Neuronal stem cell (in vitro differentiated cells): ENCODE measurements at regions not wholly inside any gene's neighbourhood (a gene's known extent, or its start where the extent isn't known, plus 50 kb on each side); places are given as distances from the start of the nearest gene placed in this dataset.

ENCODE experiments used
- DNase-seq: peaks from one replicate; pipeline ENCODE4 v3.0.0-alpha.2; 2013; ENCODE audit warnings: low spot score
- H2AFZ ChIP-seq: one replicate; pipeline ENCODE4 v1.6.1; 2013; ENCODE audit warnings: mild to moderate bottlenecking, low read length, inconsistent platforms
- H2AK5ac ChIP-seq: 2 replicates; pipeline ENCODE4 v1.6.1; 2013; ENCODE audit warnings: low read depth, mild to moderate bottlenecking, inconsistent platforms, low read length, moderate library complexity, mixed read lengths
- H2BK120ac ChIP-seq: 2 replicates; pipeline ENCODE4 v1.6.1; 2013; ENCODE audit warnings: low read depth, mild to moderate bottlenecking, inconsistent platforms, low read length, moderate library complexity, mixed read lengths
- H2BK12ac ChIP-seq: one replicate; pipeline ENCODE4 v1.6.1; 2013; ENCODE audit warnings: low read length, inconsistent platforms
- H2BK15ac ChIP-seq: 2 replicates; pipeline ENCODE4 v1.6.1; 2013; ENCODE audit warnings: mild to moderate bottlenecking, low read length, inconsistent platforms, mixed read lengths
- H2BK5ac ChIP-seq: one replicate; pipeline ENCODE4 v1.6.1; 2013; ENCODE audit warnings: inconsistent platforms, mild to moderate bottlenecking, low read length, moderate library complexity
- H3K14ac ChIP-seq: one replicate; pipeline ENCODE4 v1.6.1; 2013; ENCODE audit warnings: low read length, inconsistent platforms
- H3K18ac ChIP-seq: 2 replicates; pipeline ENCODE4 v1.6.1; 2013; ENCODE audit warnings: low read length, inconsistent platforms
- H3K23ac ChIP-seq: 2 replicates; pipeline ENCODE4 v1.6.1; 2013; ENCODE audit warnings: low read depth, mild to moderate bottlenecking, mixed read lengths, low read length, inconsistent platforms; ENCODE audit not compliant: poor library complexity
- H3K27ac ChIP-seq: replicated peaks from 3 replicates; pipeline ENCODE4 v1.5.1; 2013; ENCODE audit warnings: low read length, inconsistent platforms
- H3K27me3 ChIP-seq, 3 experiments: 2 replicates each; pipeline ENCODE4 v1.6.1; 2013; ENCODE audit warnings: low read length in 3 of 3, mild to moderate bottlenecking in 2 of 3, inconsistent platforms in 1 of 3, low read depth in 1 of 3, mixed read lengths in 1 of 3, moderate library complexity in 1 of 3; ENCODE audit not compliant: control insufficient read depth in 3 of 3, insufficient read depth in 3 of 3
- H3K36me3 ChIP-seq, 2 donors: replicated peaks in 1 of 2; 2 replicates each; pipeline ENCODE4 v1.6.1; 2013; ENCODE audit warnings: low read length in 2 of 2; ENCODE audit not compliant: control insufficient read depth in 2 of 2, insufficient read depth in 2 of 2
- H3K4ac ChIP-seq: 2 replicates; pipeline ENCODE4 v1.6.1; 2013; ENCODE audit warnings: inconsistent platforms, mild to moderate bottlenecking, low read length, moderate library complexity
- H3K4me1 ChIP-seq, 2 donors: 1 replicate in 1 of 2; 2 replicates in 1 of 2; pipeline ENCODE4 v1.6.1; 2013; ENCODE audit warnings: low read length in 2 of 2, low read depth in 1 of 2; ENCODE audit not compliant: control insufficient read depth in 2 of 2, insufficient read depth in 1 of 2
- H3K4me2 ChIP-seq: one replicate; pipeline ENCODE4 v1.6.1; 2013; ENCODE audit warnings: mild to moderate bottlenecking, low read length, inconsistent platforms; ENCODE audit not compliant: insufficient read depth, poor library complexity, severe bottlenecking
- H3K4me3 ChIP-seq, 2 donors: 2 replicates each; pipeline ENCODE4 v1.5.1; 2013; ENCODE audit warnings: low read length in 2 of 2, mild to moderate bottlenecking in 2 of 2, inconsistent platforms in 1 of 2, moderate library complexity in 1 of 2
- H3K79me1 ChIP-seq: one replicate; pipeline ENCODE4 v1.6.1; 2013; ENCODE audit warnings: low read depth, mild to moderate bottlenecking, inconsistent platforms, low read length, moderate library complexity
- H3K9ac ChIP-seq: one replicate; pipeline ENCODE4 v1.6.1; 2013; ENCODE audit warnings: mild to moderate bottlenecking, low read depth, low read length, inconsistent platforms; ENCODE audit not compliant: poor library complexity
- H3K9me3 ChIP-seq, 2 donors: replicated peaks in 1 of 2; 2 replicates each; pipeline versions ENCODE3 to v1.6.1; 2013; ENCODE audit warnings: low read length in 2 of 2, mild to moderate bottlenecking in 2 of 2, inconsistent platforms in 1 of 2, low read depth in 1 of 2, mixed read lengths in 1 of 2, moderate library complexity in 1 of 2; ENCODE audit not compliant: control insufficient read depth in 2 of 2, insufficient read depth in 1 of 2
- H4K8ac ChIP-seq: one replicate; pipeline ENCODE4 v1.6.1; 2013; ENCODE audit warnings: low read depth, mild to moderate bottlenecking, inconsistent platforms, low read length, moderate library complexity
- H4K91ac ChIP-seq: one replicate; pipeline ENCODE4 v1.6.1; 2013; ENCODE audit warnings: low read length, low read depth, mild to moderate bottlenecking, inconsistent platforms; ENCODE audit not compliant: poor library complexity
- WGBS, 2 donors: extraction: QIAGEN DNeasy Blood & Tissue Kit; methylation state at CpG; one replicate each; pipeline ENCODE4 v1.1.7; 2013; ENCODE audit warnings: missing lambda C conversion rate in 2 of 2, mixed read lengths in 1 of 2; ENCODE audit not compliant: insufficient read length in 2 of 2, insufficient replicate concordance in 1 of 2; ENCODE audit errors: extremely low coverage in 2 of 2; 5-methylcytosine and 5-hydroxymethylcytosine counted together

DNA sequence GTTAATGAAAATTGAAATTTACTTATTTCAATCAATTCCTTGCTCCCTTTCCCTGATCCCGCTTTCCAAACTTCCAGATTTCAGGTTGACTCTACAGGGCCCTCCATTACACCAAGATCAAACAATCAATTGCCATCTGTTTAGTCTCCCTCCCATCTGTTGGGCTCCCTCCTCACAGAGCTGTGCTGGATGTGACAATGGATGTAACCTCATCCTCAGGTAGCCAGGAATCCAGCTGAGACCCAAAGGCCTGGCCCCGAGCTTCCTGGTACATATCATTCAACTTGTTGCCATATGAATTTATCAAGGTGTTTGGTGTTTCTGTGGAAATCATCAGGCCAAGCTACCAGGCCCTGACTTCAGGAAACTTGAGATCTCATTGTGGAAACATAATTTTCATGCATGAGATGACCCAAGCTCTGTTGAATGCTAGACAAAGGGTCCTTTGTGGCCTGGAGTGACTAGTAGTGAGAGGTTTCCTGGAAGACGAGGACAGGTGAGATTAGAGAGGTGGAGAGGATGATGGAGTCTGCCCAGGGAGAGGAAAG is 148.6 kb upstream of the PDE1C start:
- H2AK5ac ChIP-seq, result no peak overlapping the region
- WGBS, 2 donors, result no CpG with 5 or more reads among the region's 3 CpGs
- no peaks in the 10 kb centered on the region for H3K36me3 ChIP-seq
- no peaks in the 10 kb centered on the region for H3K27me3 ChIP-seq
- H3K14ac ChIP-seq, result no peak overlapping the region
- H3K18ac ChIP-seq, result no peak overlapping the region
- H3K9ac ChIP-seq, result no peak overlapping the region
- DNase-seq, result no peak
- H3K4me3 ChIP-seq, result no peak overlapping the region
- no peaks in the 10 kb centered on the region for H3K79me1 ChIP-seq
- H3K27ac ChIP-seq, result no peak overlapping the region
- H4K91ac ChIP-seq, result no peak overlapping the region
- H2AFZ ChIP-seq, result no peak overlapping the region
- H3K4ac ChIP-seq, result no peak overlapping the region
- H2BK12ac ChIP-seq, result no peak overlapping the region
- H2BK120ac ChIP-seq, result no peak overlapping the region
- peaks cover 0 to 2% of the 10 kb centered on the region in 2 donors for H3K4me1 ChIP-seq
- no peak overlapping the region for H3K23ac ChIP-seq
- H3K4me2 ChIP-seq, result no peak overlapping the region
- no peak overlapping the region for H2BK15ac ChIP-seq
- H2BK5ac ChIP-seq, result no peak overlapping the region
- no peak overlapping the region for H4K8ac ChIP-seq
- H3K9me3 ChIP-seq, result peaks cover 0 to 1% of the 10 kb centered on the region in 2 donors

DNA sequence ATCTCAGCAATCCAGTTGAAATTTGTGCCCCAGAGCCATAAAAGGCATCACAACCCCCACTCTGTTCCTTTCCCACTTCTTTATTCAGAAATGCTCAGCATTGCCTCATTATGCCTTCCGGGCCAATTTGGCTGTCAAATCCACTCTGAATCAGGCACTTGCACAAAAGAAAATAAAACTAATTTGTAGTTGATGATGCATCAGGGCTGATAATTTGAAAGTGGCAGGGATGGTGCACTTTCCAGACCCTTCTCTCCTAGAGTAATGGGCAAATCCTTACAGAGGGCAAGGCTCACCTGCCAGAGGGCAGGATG is 147.9 kb upstream of the PDE1C start:
- DNase-seq, result no peak
- Histone ChIP-seq H3K4ac (no peak overlapping the region), H3K27me3 (no peaks in the 10 kb centered on the region)

DNA sequence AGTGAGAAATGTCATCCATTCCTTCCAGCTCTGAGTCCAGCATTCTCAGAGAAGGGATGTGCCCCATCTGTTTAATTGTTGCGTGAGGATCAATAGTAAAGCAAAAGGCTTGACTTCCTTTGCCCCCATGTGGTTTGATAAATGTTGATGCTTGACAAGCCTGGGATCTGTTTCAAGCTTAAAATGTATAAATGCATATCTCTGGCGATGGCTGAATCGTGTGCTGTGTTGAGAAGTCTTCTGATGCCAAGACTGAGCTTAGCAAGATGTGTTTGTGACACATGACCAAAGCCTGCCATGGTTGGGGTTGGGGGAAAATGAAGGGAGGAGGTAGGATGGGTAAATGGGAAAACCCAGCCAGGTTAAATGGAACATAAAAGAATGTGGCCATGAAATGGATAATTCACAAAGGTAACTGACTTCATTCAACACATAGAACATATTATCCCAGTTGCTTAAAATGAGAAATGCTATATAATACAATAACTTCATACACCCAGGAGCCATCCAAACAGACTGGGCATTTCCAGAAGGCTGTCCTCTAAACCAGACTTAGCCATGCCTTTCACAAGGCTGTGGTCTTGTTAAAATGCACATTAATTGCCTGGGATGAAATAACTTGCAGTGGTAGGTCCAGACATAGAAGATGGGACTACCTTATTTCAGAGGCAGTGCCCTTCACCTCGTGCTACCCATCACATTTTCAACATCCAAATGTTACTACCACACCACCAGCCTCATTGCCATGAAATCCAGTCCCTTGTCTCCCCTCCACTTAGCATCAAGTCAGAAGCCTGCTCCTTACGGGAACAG is 147.3 kb upstream of the PDE1C start:
- Histone ChIP-seq H3K27me3 (no peaks in the 10 kb centered on the region), H2BK5ac (no peak overlapping the region), H4K91ac (no peak overlapping the region), H3K14ac (no peak overlapping the region), H3K27ac (no peak overlapping the region), H2BK15ac (no peak overlapping the region), H3K23ac (no peak overlapping the region), H2AK5ac (no peak overlapping the region), H3K4ac (no peak overlapping the region), H3K9ac (no peak overlapping the region), H4K8ac (no peak overlapping the region), H3K79me1 (no peaks in the 10 kb centered on the region), H3K9me3 (peaks cover 0 to 1% of the 10 kb centered on the region in 2 donors), H3K4me2 (no peak overlapping the region), H3K18ac (no peak overlapping the region), H2BK120ac (no peak overlapping the region), H3K4me1 (peaks cover 0 to 2% of the 10 kb centered on the region in 2 donors), H3K4me3 (no peak overlapping the region), H2BK12ac (no peak overlapping the region), H3K36me3 (no peaks in the 10 kb centered on the region), H2AFZ (no peak overlapping the region)
- DNase-seq, result no peak
- no CpG with 5 or more reads among the region's 5 CpGs for WGBS, 2 donors

More for the DNA sequence above, 147.9 kb upstream of the PDE1C start:
- Histone ChIP-seq H3K18ac (no peak overlapping the region), H3K23ac (no peak overlapping the region), H2AFZ (no peak overlapping the region), H3K4me1 (peaks cover 0 to 2% of the 10 kb centered on the region in 2 donors), H2AK5ac (no peak overlapping the region), H2BK12ac (no peak overlapping the region), H3K4me3 (no peak overlapping the region), H2BK5ac (no peak overlapping the region), H3K9me3 (peaks cover 0 to 1% of the 10 kb centered on the region in 2 donors), H3K14ac (no peak overlapping the region), H2BK120ac (no peak overlapping the region), H3K27ac (no peak overlapping the region), H4K91ac (no peak overlapping the region), H3K36me3 (no peaks in the 10 kb centered on the region), H2BK15ac (no peak overlapping the region), H4K8ac (no peak overlapping the region), H3K9ac (no peak overlapping the region), H3K4me2 (no peak overlapping the region), H3K79me1 (no peaks in the 10 kb centered on the region)
- no CpG with 5 or more reads among the region's 1 CpG for WGBS, 2 donors

DNA sequence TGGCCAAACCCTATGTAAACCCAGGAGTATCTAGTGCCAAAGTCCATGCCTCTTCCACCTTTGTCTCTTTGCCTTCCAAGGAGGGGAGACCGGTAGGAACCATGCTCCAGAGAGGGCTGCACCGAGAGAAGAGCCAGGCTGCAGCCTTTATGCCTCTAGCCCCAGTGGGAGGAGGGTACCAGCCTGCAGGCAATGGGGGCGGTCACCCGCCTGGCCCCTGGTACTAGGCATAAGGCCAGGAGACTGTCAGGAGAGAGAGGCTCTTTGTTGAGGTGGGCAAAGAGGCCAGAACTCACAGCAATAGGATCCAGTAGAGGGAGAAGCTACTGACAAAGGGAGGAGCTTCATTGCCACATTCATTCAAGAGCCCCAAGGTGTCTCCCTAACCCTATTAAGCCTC is 146.6 kb upstream of the PDE1C start:
- no peak overlapping the region for H2BK5ac ChIP-seq
- no peak overlapping the region for H3K4ac ChIP-seq
- H2AK5ac ChIP-seq, result no peak overlapping the region
- no peaks in the 10 kb centered on the region for H3K27me3 ChIP-seq
- no peak overlapping the region for H3K4me3 ChIP-seq
- H3K4me1 ChIP-seq, result peaks cover 0 to 2% of the 10 kb centered on the region in 2 donors
- no peak overlapping the region for H4K8ac ChIP-seq
- no peak overlapping the region for H3K4me2 ChIP-seq
- H3K79me1 ChIP-seq, result no peaks in the 10 kb centered on the region
- H3K14ac ChIP-seq, result no peak overlapping the region
- DNase-seq, result no peak
- no peak overlapping the region for H2BK15ac ChIP-seq
- no peak overlapping the region for H3K27ac ChIP-seq
- H3K36me3 ChIP-seq, result no peaks in the 10 kb centered on the region
- no peak overlapping the region for H2AFZ ChIP-seq
- no peak overlapping the region for H3K9ac ChIP-seq
- H4K91ac ChIP-seq, result no peak overlapping the region
- no peaks in the 10 kb centered on the region for H3K9me3 ChIP-seq
- H3K18ac ChIP-seq, result no peak overlapping the region
- no peak overlapping the region for H3K23ac ChIP-seq
- no peak overlapping the region for H2BK120ac ChIP-seq
- H2BK12ac ChIP-seq, result no peak overlapping the region
- no CpG with 5 or more reads among the region's 4 CpGs for WGBS, 2 donors
